Liver (tissue), 7 donors: ENCODE measurements at regions not wholly inside any gene's neighbourhood (a gene's known extent, or its start where the extent isn't known, plus 50 kb on each side); places are given as distances from the start of the nearest gene placed in this dataset.

Experiments used
- DNase-seq: peaks from one replicate; pipeline ENCODE4 v3.0.0-alpha.2; 2017; ENCODE audit warnings: low spot score
- H3K27ac ChIP-seq, 2 donors: one replicate each; pipeline ENCODE4 v1.7.0; 2013; ENCODE audit warnings: inconsistent platforms in 2 of 2, low read length in 2 of 2, control low read depth in 1 of 2, low read depth in 1 of 2, mild to moderate bottlenecking in 1 of 2
- H3K27me3 ChIP-seq, 4 donors: one replicate each; pipeline versions ENCODE4 v1.6.1 to v1.7.0; 2013; ENCODE audit warnings: low read length in 3 of 4, inconsistent platforms in 1 of 4, mild to moderate bottlenecking in 1 of 4, moderate library complexity in 1 of 4; ENCODE audit not compliant: control insufficient read depth in 4 of 4, insufficient read depth in 4 of 4
- H3K36me3 ChIP-seq, 4 donors: one replicate each; pipeline versions ENCODE4 v1.6.1 to v1.7.0; 2013; ENCODE audit warnings: low read length in 3 of 4, mild to moderate bottlenecking in 3 of 4, low read depth in 1 of 4, moderate library complexity in 1 of 4; ENCODE audit not compliant: control insufficient read depth in 4 of 4, insufficient read depth in 3 of 4
- H3K4me1 ChIP-seq, 4 donors: one replicate each; pipeline versions ENCODE4 v1.6.1 to v1.7.0; 2013; ENCODE audit warnings: low read length in 3 of 4, mild to moderate bottlenecking in 3 of 4, moderate library complexity in 1 of 4; ENCODE audit not compliant: control insufficient read depth in 4 of 4, insufficient read depth in 4 of 4
- H3K4me3 ChIP-seq, 3 donors: one replicate each; pipeline versions ENCODE4 v1.6.1 to v1.7.0; 2013; ENCODE audit warnings: low read length in 3 of 3, control low read depth in 1 of 3, low read depth in 1 of 3, mild to moderate bottlenecking in 1 of 3
- H3K9ac ChIP-seq, 2 donors: one replicate each; pipeline ENCODE4 v1.7.0; 2013; ENCODE audit warnings: low read length in 2 of 2, mild to moderate bottlenecking in 2 of 2, moderate library complexity in 2 of 2, control low read depth in 1 of 2, low read depth in 1 of 2
- H3K9me3 ChIP-seq, 4 donors: one replicate each; pipeline versions ENCODE4 v1.6.1 to v1.7.0; 2013; ENCODE audit warnings: low read length in 3 of 4; ENCODE audit not compliant: control insufficient read depth in 4 of 4
- ATF3 ChIP-seq: IDR thresholded peaks from 2 replicates; pipeline ENCODE4 v1.6.1; 2016; ENCODE audit warnings: antibody characterized with exemption
- EGR1 ChIP-seq, 2 donors: IDR thresholded peaks; 2 replicates each; pipeline ENCODE4 v1.6.1; 2016 to 2018; ENCODE audit warnings: antibody characterized with exemption in 2 of 2, low read depth in 2 of 2
- FOXA1 ChIP-seq: IDR thresholded peaks from 2 replicates; pipeline ENCODE4 v1.6.1; 2016; ENCODE audit warnings: antibody characterized with exemption
- FOXA2 ChIP-seq: IDR thresholded peaks from 2 replicates; pipeline ENCODE4 v1.6.1; 2016; ENCODE audit warnings: antibody characterized with exemption
- GABPA ChIP-seq, 2 donors: IDR thresholded peaks in 1 of 2; conservative IDR thresholded peaks in 1 of 2; 2 replicates each; pipeline ENCODE4 v1.6.1; 2016; ENCODE audit warnings: antibody characterized with exemption in 2 of 2, mild to moderate bottlenecking in 1 of 2, moderate library complexity in 1 of 2
- HNF4A ChIP-seq, 2 donors: conservative IDR thresholded peaks; 2 replicates each; pipeline ENCODE4 v1.6.1; 2016; ENCODE audit warnings: antibody characterized with exemption in 2 of 2, mild to moderate bottlenecking in 2 of 2
- HNF4G ChIP-seq: IDR thresholded peaks from 2 replicates; pipeline ENCODE4 v1.6.1; 2016; ENCODE audit warnings: antibody characterized with exemption
- JUND ChIP-seq, 2 donors: IDR thresholded peaks; 2 replicates each; pipeline ENCODE4 v1.6.1; 2016; ENCODE audit warnings: antibody characterized with exemption in 2 of 2
- MAX ChIP-seq: IDR thresholded peaks from 2 replicates; pipeline ENCODE4 v1.6.1; 2016; ENCODE audit warnings: antibody characterized with exemption
- RAD21 ChIP-seq, 2 donors: IDR thresholded peaks; 2 replicates each; pipeline ENCODE4 v1.6.1; 2016; ENCODE audit warnings: antibody characterized with exemption in 2 of 2, mild to moderate bottlenecking in 2 of 2
- REST ChIP-seq: IDR thresholded peaks from 2 replicates; pipeline ENCODE4 v1.6.1; 2016; ENCODE audit warnings: antibody characterized with exemption, mild to moderate bottlenecking
- RXRA ChIP-seq, 2 donors: IDR thresholded peaks; 2 replicates each; pipeline ENCODE4 v1.6.1; 2017 to 2018; ENCODE audit warnings: antibody characterized with exemption in 2 of 2, mild to moderate bottlenecking in 1 of 2
- SP1 ChIP-seq: IDR thresholded peaks from 2 replicates; pipeline ENCODE4 v1.6.1; 2018; ENCODE audit warnings: antibody characterized with exemption, mild to moderate bottlenecking
- TAF1 ChIP-seq: conservative IDR thresholded peaks from 2 replicates; pipeline ENCODE4 v1.6.1; 2016; ENCODE audit warnings: antibody characterized with exemption, mild to moderate bottlenecking
- YY1 ChIP-seq: IDR thresholded peaks from 2 replicates; pipeline ENCODE4 v1.6.1; 2016; ENCODE audit warnings: antibody characterized with exemption, mild to moderate bottlenecking
- ZBTB33 ChIP-seq: IDR thresholded peaks from 2 replicates; pipeline ENCODE4 v1.6.1; 2016; ENCODE audit warnings: antibody characterized with exemption
- WGBS: extraction: QIAGEN DNeasy Blood & Tissue Kit; methylation state at CpG from one replicate; pipeline ENCODE4 v1.1.7; 2013; 5-methylcytosine and 5-hydroxymethylcytosine counted together
- donor health status: healthy.
- donor health status: healthy.
- donor health status: healthy.
- donor health status: healthy.

GRCh38 chr5:93257616-93258015 lies 323.4 kb downstream of the NR2F1-AS1 start:
- H3K9me3 ChIP-seq = no peaks in the 10 kb centered on the region
- H3K4me1 ChIP-seq = no peaks in the 10 kb centered on the region
- DNase-seq = no peak
- 88% methylated on average over 3 of the region's 3 CpGs for WGBS
- no peak overlapping the region for H3K27ac ChIP-seq
- no peaks in the 10 kb centered on the region for H3K36me3 ChIP-seq
- H3K4me3 ChIP-seq = no peak overlapping the region
- no peak for TF ChIP-seq RAD21 (IDR thresholded peaks at IDR 0.05)
- no peak for TF ChIP-seq TAF1
- no peak for TF ChIP-seq HNF4G
- TF ChIP-seq FOXA2 = no peak
- TF ChIP-seq GABPA (IDR thresholded peaks at IDR 0.05 in 1 of 2, conservative IDR thresholded peaks at IDR 0.05 in 1 of 2) = no peak
- TF ChIP-seq RXRA (IDR thresholded peaks at IDR 0.05) = no peak
- no peak for TF ChIP-seq FOXA1
- no peak for TF ChIP-seq YY1
- no peak for TF ChIP-seq ATF3
- no peak for TF ChIP-seq MAX
- TF ChIP-seq ZBTB33 = no peak
- TF ChIP-seq SP1 = no peak
- no peak for TF ChIP-seq EGR1 (IDR thresholded peaks at IDR 0.05; ENCODE audit: low read depth in 2 of 2)
- no peak for TF ChIP-seq HNF4A (conservative IDR thresholded peaks at IDR 0.05)
- no peak overlapping the region for H3K9ac ChIP-seq
- H3K27me3 ChIP-seq = no peaks in the 10 kb centered on the region

GRCh38 chr5:93255796-93256195 lies 325.2 kb downstream of the NR2F1-AS1 start:
- Histone ChIP-seq H3K27me3 (no peaks in the 10 kb centered on the region), H3K36me3 (no peaks in the 10 kb centered on the region), H3K4me1 (no peaks in the 10 kb centered on the region), H3K4me3 (no peak overlapping the region), H3K27ac (no peak overlapping the region), H3K9me3 (no peaks in the 10 kb centered on the region), H3K9ac (no peak overlapping the region)
- DNase-seq = no peak
- TF ChIP-seq GABPA (IDR thresholded peaks at IDR 0.05 in 1 of 2, conservative IDR thresholded peaks at IDR 0.05 in 1 of 2) (no peak), YY1 (no peak), SP1 (no peak), RXRA (IDR thresholded peaks at IDR 0.05) (no peak), REST (no peak), ATF3 (no peak), HNF4G (no peak), RAD21 (IDR thresholded peaks at IDR 0.05) (no peak), JUND (IDR thresholded peaks at IDR 0.05) (no peak), HNF4A (conservative IDR thresholded peaks at IDR 0.05) (no peak), FOXA1 (no peak)
